H1 (cell line): ENCODE measurements at regions not wholly inside any gene's neighbourhood (a gene's known extent, or its start where the extent isn't known, plus 50 kb on each side); places are given as distances from the start of the nearest gene placed in this dataset.

Experiments used
- ASH2L ChIP-seq: fragments of 200-600, 300-600 bp; sonication (generic); IDR thresholded peaks from one replicate; pipeline ENCODE4 v1.7.1; 2017; ENCODE audit warnings: low read length
- CHD2 ChIP-seq: IDR thresholded peaks from 2 replicates; pipeline ENCODE4 v1.6.1; 2012; ENCODE audit warnings: low read length, improper control_type of control experiment
- CHD7 ChIP-seq: fragments of 300-600 bp; sonication (generic); IDR thresholded peaks from 2 replicates; pipeline ENCODE4 v1.7.1; 2012; ENCODE audit warnings: low read length, moderate library complexity, mild to moderate bottlenecking, inconsistent platforms; ENCODE audit not compliant: insufficient replicate concordance
- HDAC6 ChIP-seq: IDR thresholded peaks from one replicate; pipeline ENCODE4 v1.7.1; 2012; ENCODE audit warnings: low read depth, mild to moderate bottlenecking, inconsistent platforms, low read length, moderate library complexity
- MAFK ChIP-seq: IDR thresholded peaks from 2 replicates; pipeline ENCODE4 v1.6.1; 2012; ENCODE audit warnings: low read depth, mild to moderate bottlenecking, improper control_type of control experiment, low read length
- TCF12 ChIP-seq: IDR thresholded peaks from 2 replicates; pipeline ENCODE4 v1.6.1; 2011; ENCODE audit warnings: low read depth, mild to moderate bottlenecking, low read length

GRCh38 chr4:108322497-108322896, 153.8 kb upstream of the LEF1 start (continued):
- no peak for TF ChIP-seq CHD7
- TF ChIP-seq CHD2 = no peak
- no peak for TF ChIP-seq HDAC6
- no peak for TF ChIP-seq MAFK
- no peak for TF ChIP-seq TCF12
- no peak for TF ChIP-seq ASH2L
